ENCODE measurements at regions not wholly inside any gene's neighbourhood (a gene's known extent, or its start where the extent isn't known, plus 50 kb on each side); places are given as distances from the start of the nearest gene placed in this dataset.

- H3K9me3 ChIP-seq, result no peaks in the 10 kb centered on the region
- no peak overlapping the region for H3K27ac ChIP-seq
- no peak for TF ChIP-seq POLR2A (IDR thresholded peaks at IDR 0.05)
- no peak for TF ChIP-seq CTCF (IDR thresholded peaks at IDR 0.05)
- no peak for DNase-seq
- WGBS, 2 donors, result 70 to 78% methylated on average over 1 of the region's 1 CpG
- peaks cover 3 to 16% (median 5%) of the 10 kb centered on the region in 3 donors for H3K4me1 ChIP-seq
- H3K4me3 ChIP-seq, result no peak overlapping the region
- H3K27me3 ChIP-seq, result no peaks in the 10 kb centered on the region
- H3K36me3 ChIP-seq, result no peaks in the 10 kb centered on the region
- intact Hi-C loops (cut with DNase I), result no loop called here
Measured at GRCh38 chr9:4424038-4424437, 66.2 kb upstream of the SLC1A1 start.

GRCh38 chr9:4423207-4423610 lies 67.1 kb upstream of the SLC1A1 start:
- TF ChIP-seq CTCF (IDR thresholded peaks at IDR 0.05) (no peak), POLR2A (IDR thresholded peaks at IDR 0.05) (no peak)
- peaks cover 3 to 16% (median 5%) of the 10 kb centered on the region in 3 donors for H3K4me1 ChIP-seq
- WGBS, 2 donors, result 75 to 82% methylated on average over 2 to 4 of the region's 4 CpGs

GRCh38 chr9:4422495-4422894 lies 67.8 kb upstream of the SLC1A1 start:
- no peak for DNase-seq
- H3K4me1 ChIP-seq, result peaks cover 3 to 16% (median 5%) of the 10 kb centered on the region in 3 donors
- 54 to 73% methylated on average over 2 of the region's 2 CpGs for WGBS, 2 donors

More at GRCh38 chr9:4423207-4423610, 67.1 kb upstream of the SLC1A1 start:
- H3K4me3 ChIP-seq, result no peak overlapping the region
- no peak for DNase-seq
- H3K27me3 ChIP-seq, result no peaks in the 10 kb centered on the region
- H3K36me3 ChIP-seq, result no peaks in the 10 kb centered on the region
- H3K27ac ChIP-seq, result no peak overlapping the region
- intact Hi-C loops (cut with DNase I), result no loop called here
- no peaks in the 10 kb centered on the region for H3K9me3 ChIP-seq

GRCh38 chr9:4421847-4422246 lies 68.4 kb upstream of the SLC1A1 start:
- H3K9me3 ChIP-seq, result no peaks in the 10 kb centered on the region
- H3K36me3 ChIP-seq, result no peaks in the 10 kb centered on the region
- H3K4me3 ChIP-seq, result no peak overlapping the region
- intact Hi-C loops (cut with DNase I), result no loop called here
- 91 to 93% methylated on average over 1 of the region's 1 CpG for WGBS, 2 donors
- no peak overlapping the region for H3K27ac ChIP-seq
- DNase-seq, result no peak
- H3K27me3 ChIP-seq, result no peaks in the 10 kb centered on the region
- H3K4me1 ChIP-seq, result peaks cover 3 to 16% (median 5%) of the 10 kb centered on the region in 3 donors
- no peak for TF ChIP-seq CTCF (IDR thresholded peaks at IDR 0.05)
- TF ChIP-seq POLR2A (IDR thresholded peaks at IDR 0.05), result no peak

More at GRCh38 chr9:4422495-4422894, 67.8 kb upstream of the SLC1A1 start:
- intact Hi-C loops (cut with DNase I), result no loop called here
- no peak overlapping the region for H3K27ac ChIP-seq
- H3K9me3 ChIP-seq, result no peaks in the 10 kb centered on the region
- no peaks in the 10 kb centered on the region for H3K27me3 ChIP-seq
- no peaks in the 10 kb centered on the region for H3K36me3 ChIP-seq
- TF ChIP-seq CTCF (IDR thresholded peaks at IDR 0.05) (no peak), POLR2A (IDR thresholded peaks at IDR 0.05) (no peak)
- no peak overlapping the region for H3K4me3 ChIP-seq

GRCh38 chr9:4420351-4420750 lies 69.9 kb upstream of the SLC1A1 start:
- TF ChIP-seq POLR2A (IDR thresholded peaks at IDR 0.05), result no peak
- no peak for TF ChIP-seq CTCF (IDR thresholded peaks at IDR 0.05)
- Histone ChIP-seq H3K27me3 (no peaks in the 10 kb centered on the region), H3K9me3 (no peaks in the 10 kb centered on the region), H3K27ac (no peak overlapping the region), H3K36me3 (no peaks in the 10 kb centered on the region), H3K4me1 (peaks cover 0 to 11% (median 3%) of the 10 kb centered on the region in 3 donors), H3K4me3 (no peak overlapping the region)
- no peak for DNase-seq
- 61 to 68% methylated on average over 6 of the region's 6 CpGs for WGBS, 2 donors
- intact Hi-C loops (cut with DNase I), result no loop called here

All from esophagus squamous epithelium (tissue), 5 donors.